MM.1S (cell line): ENCODE measurements at regions not wholly inside any gene's neighbourhood (a gene's known extent, or its start where the extent isn't known, plus 50 kb on each side); places are given as distances from the start of the nearest gene placed in this dataset.

Experiments used
- DNase-seq: peaks from one replicate; pipeline ENCODE4 v3.0.0-alpha.2; 2015
- H2AFZ ChIP-seq: fragments of 300-600 bp; sonication (generic); 2 replicates; pipeline ENCODE4 v1.6.0; 2016; ENCODE audit warnings: antibody characterized with exemption, low read length
- H3F3A ChIP-seq: fragments of 300-600 bp; sonication (generic); 2 replicates; pipeline ENCODE4 v1.6.1; 2016; ENCODE audit warnings: mild to moderate bottlenecking, antibody characterized with exemption, low read length, moderate library complexity, mixed read lengths; ENCODE audit not compliant: insufficient read depth
- H3K27ac ChIP-seq: fragments of 300-600 bp; sonication (generic); 2 replicates; pipeline ENCODE4 v1.5.1; 2016; ENCODE audit warnings: mild to moderate bottlenecking, low read length
- H3K27me3 ChIP-seq: fragments of 300-600 bp; sonication (generic); replicated peaks from 2 replicates; pipeline ENCODE4 v1.6.0; 2016; ENCODE audit warnings: low read length; ENCODE audit not compliant: insufficient read depth
- H3K36me3 ChIP-seq: fragments of 300-600 bp; sonication (generic); replicated peaks from 2 replicates; pipeline ENCODE4 v1.6.1; 2016; ENCODE audit warnings: mild to moderate bottlenecking, low read length, mixed read lengths; ENCODE audit not compliant: insufficient read depth
- H3K4me1 ChIP-seq: fragments of 300-600 bp; sonication (generic); 2 replicates; pipeline ENCODE4 v1.6.1; 2016; ENCODE audit warnings: low read length, mixed read lengths
- H3K4me2 ChIP-seq: fragments of 300-600 bp; sonication (generic); 2 replicates; pipeline ENCODE4 v1.6.0; 2016; ENCODE audit warnings: low read depth, low read length
- H3K4me3 ChIP-seq: fragments of 300-600 bp; sonication (generic); 2 replicates; pipeline ENCODE4 v1.5.1; 2016; ENCODE audit warnings: low read length, mixed read lengths
- H3K79me2 ChIP-seq: fragments of 300-600 bp; sonication (generic); 2 replicates; pipeline ENCODE4 v1.6.1; 2016; ENCODE audit warnings: mixed run types, low read length, mixed read lengths
- H3K9ac ChIP-seq: fragments of 300-600 bp; sonication (generic); 2 replicates; pipeline ENCODE4 v1.6.1; 2016; ENCODE audit warnings: low read length, mixed read lengths
- H3K9me2 ChIP-seq: fragments of 300-600 bp; sonication (generic); replicated peaks from 2 replicates; pipeline ENCODE4 v1.6.1; 2016; ENCODE audit warnings: mild to moderate bottlenecking, low read length, mixed read lengths; ENCODE audit not compliant: insufficient read depth
- H3K9me3 ChIP-seq: fragments of 300-600 bp; sonication (generic); replicated peaks from 2 replicates; pipeline ENCODE4 v1.6.1; 2016; ENCODE audit warnings: mild to moderate bottlenecking, low read length, mixed read lengths; ENCODE audit not compliant: insufficient read depth
- H4K20me1 ChIP-seq: fragments of 300-600 bp; sonication (generic); 2 replicates; pipeline ENCODE4 v1.6.1; 2016; ENCODE audit warnings: mild to moderate bottlenecking, low read length, moderate library complexity, mixed read lengths; ENCODE audit not compliant: insufficient read depth
- EZH2 ChIP-seq: fragments of 300-600 bp; sonication (generic); optimal IDR thresholded peaks from 2 replicates; pipeline ENCODE3; 2017; ENCODE audit warnings: low read depth, mild to moderate bottlenecking, antibody characterized with exemption, low read length, mixed read lengths
- EZH2phosphoT487 ChIP-seq: fragments of 300-600 bp; sonication (generic); IDR thresholded peaks from 2 replicates; pipeline ENCODE4 v1.6.1; 2018; ENCODE audit warnings: antibody characterized with exemption, low read length
- TF ChIP-seq, protein P1 (sequence below): fragments of 300-600 bp; sonication (generic); IDR thresholded peaks from 2 replicates; pipeline ENCODE4 v1.5.1; 2016; ENCODE audit warnings: antibody characterized with exemption, low read length, mixed read lengths

DNA sequence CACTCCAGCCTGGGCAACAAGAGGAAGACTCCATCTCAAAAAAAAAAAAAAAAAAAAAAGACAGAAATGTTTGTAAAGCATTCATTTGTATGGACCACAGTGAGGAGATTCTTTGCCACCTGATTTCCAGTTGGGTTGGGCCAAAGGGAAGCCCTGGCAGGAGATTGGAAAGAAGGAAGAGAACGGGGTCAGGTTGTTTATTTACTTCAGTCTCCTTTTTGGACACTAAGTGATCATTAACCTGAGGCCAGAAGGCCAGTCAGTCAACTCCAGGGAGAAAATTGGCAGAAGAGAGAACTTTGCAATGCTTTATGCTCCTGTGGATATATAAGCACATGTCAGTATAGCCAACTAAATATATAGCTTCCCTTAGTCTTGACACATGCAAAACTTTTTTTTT, 85.9 kb downstream of the NTMT2 start:
- no peak for DNase-seq
- no peaks in the 10 kb centered on the region for H3K79me2 ChIP-seq
- H3K4me3 ChIP-seq, result no peak overlapping the region
- H4K20me1 ChIP-seq, result no peaks in the 10 kb centered on the region
- H3K27ac ChIP-seq, result no peak overlapping the region
- no peaks in the 10 kb centered on the region for H3K36me3 ChIP-seq
- no peak overlapping the region for H2AFZ ChIP-seq
- H3K4me2 ChIP-seq, result no peak overlapping the region
- no peaks in the 10 kb centered on the region for H3K4me1 ChIP-seq
- no peaks in the 10 kb centered on the region for H3K9me3 ChIP-seq
- no peaks in the 10 kb centered on the region for H3K9me2 ChIP-seq
- H3K27me3 ChIP-seq, result no peaks in the 10 kb centered on the region
- no peaks in the 10 kb centered on the region for H3F3A ChIP-seq
- no peak overlapping the region for H3K9ac ChIP-seq
- TF ChIP-seq EZH2phosphoT487, result no peak
- TF ChIP-seq, protein P1, sequence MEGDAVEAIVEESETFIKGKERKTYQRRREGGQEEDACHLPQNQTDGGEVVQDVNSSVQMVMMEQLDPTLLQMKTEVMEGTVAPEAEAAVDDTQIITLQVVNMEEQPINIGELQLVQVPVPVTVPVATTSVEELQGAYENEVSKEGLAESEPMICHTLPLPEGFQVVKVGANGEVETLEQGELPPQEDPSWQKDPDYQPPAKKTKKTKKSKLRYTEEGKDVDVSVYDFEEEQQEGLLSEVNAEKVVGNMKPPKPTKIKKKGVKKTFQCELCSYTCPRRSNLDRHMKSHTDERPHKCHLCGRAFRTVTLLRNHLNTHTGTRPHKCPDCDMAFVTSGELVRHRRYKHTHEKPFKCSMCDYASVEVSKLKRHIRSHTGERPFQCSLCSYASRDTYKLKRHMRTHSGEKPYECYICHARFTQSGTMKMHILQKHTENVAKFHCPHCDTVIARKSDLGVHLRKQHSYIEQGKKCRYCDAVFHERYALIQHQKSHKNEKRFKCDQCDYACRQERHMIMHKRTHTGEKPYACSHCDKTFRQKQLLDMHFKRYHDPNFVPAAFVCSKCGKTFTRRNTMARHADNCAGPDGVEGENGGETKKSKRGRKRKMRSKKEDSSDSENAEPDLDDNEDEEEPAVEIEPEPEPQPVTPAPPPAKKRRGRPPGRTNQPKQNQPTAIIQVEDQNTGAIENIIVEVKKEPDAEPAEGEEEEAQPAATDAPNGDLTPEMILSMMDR, result no peak
- TF ChIP-seq EZH2, result no peak

- Histone ChIP-seq H3K4me1 (no peaks in the 10 kb centered on the region), H3K4me3 (no peak overlapping the region), H3K27me3 (no peaks in the 10 kb centered on the region), H3K36me3 (no peaks in the 10 kb centered on the region), H3K4me2 (no peak overlapping the region), H3F3A (no peaks in the 10 kb centered on the region), H3K9ac (no peak overlapping the region), H3K9me3 (no peaks in the 10 kb centered on the region), H4K20me1 (no peaks in the 10 kb centered on the region), H2AFZ (0 out of 2 replicates have a peak overlapping the region, but pooled peaks have one; percentile 1), H3K27ac (no peak overlapping the region), H3K9me2 (no peaks in the 10 kb centered on the region), H3K79me2 (no peaks in the 10 kb centered on the region)
- DNase-seq, result no peak
- TF ChIP-seq EZH2phosphoT487, result no peak
- TF ChIP-seq EZH2, result no peak
- TF ChIP-seq, protein P1, result no peak
Observed at GRCh38 chr1:170238704-170239391, 93.1 kb downstream of the NTMT2 start.

- Histone ChIP-seq H3K9ac (no peak overlapping the region), H3K79me2 (no peaks in the 10 kb centered on the region), H3K4me2 (no peak overlapping the region), H3K27ac (no peak overlapping the region), H4K20me1 (no peaks in the 10 kb centered on the region), H3K4me3 (no peak overlapping the region), H3F3A (no peaks in the 10 kb centered on the region), H3K36me3 (no peaks in the 10 kb centered on the region), H2AFZ (0 out of 2 replicates have a peak overlapping the region, but pooled peaks have one; percentile 1), H3K4me1 (no peaks in the 10 kb centered on the region), H3K9me2 (no peaks in the 10 kb centered on the region), H3K27me3 (no peaks in the 10 kb centered on the region), H3K9me3 (no peaks in the 10 kb centered on the region)
- TF ChIP-seq, protein P1, result no peak
- TF ChIP-seq EZH2phosphoT487 (no peak), EZH2 (no peak)
- DNase-seq, result no peak
Observed at GRCh38 chr1:170239445-170239844, 93.7 kb downstream of the NTMT2 start.
